ENCODE measurements at regions not wholly inside any gene's neighbourhood (a gene's known extent, or its start where the extent isn't known, plus 50 kb on each side); places are given as distances from the start of the nearest gene placed in this dataset.
A peak's percentile ranks its signal among the peaks of the same experiment; 100 is the strongest.

DNA sequence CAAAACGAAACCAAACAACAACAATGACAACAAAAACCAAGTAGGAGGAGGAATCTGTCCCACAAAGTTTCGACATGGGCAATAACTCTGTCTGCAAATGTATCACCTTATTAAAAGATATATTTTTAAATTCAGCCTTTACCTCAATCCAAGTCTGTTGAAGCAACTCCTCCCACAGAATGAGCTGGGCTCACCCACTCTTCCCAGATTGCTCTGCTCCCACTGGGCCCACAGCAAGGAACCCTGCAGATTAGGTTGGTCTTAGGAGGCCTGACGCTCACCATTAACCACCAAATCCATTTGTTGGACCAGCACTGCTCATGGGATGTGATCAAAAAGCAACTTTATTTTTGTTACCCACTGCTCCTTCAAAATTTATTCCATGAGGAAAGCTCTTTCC is 114.7 kb upstream of the CDC42BPA start:
- Histone ChIP-seq H3K4me2 (ENCODE audit: insufficient read depth, low read length) (no peak overlapping the region), H2AFZ (ENCODE audit: low read depth, low read length) (peak overlapping the region; percentile 92), H3K27me3 (ENCODE audit: control insufficient read depth in 2 of 2, insufficient read depth in 2 of 2, low read length in 2 of 2) (no peaks in the 10 kb centered on the region), H3K9ac (ENCODE audit: insufficient read depth in 1 of 2, low read depth in 2 of 2, low read length in 2 of 2) (no peak overlapping the region; a peak in 1 of 4 replicates), H3K4me3 (no peak overlapping the region), H4K20me1 (replicated peaks; ENCODE audit: control insufficient read depth, insufficient read depth, low read length) (no peaks in the 10 kb centered on the region), H3K36me3 (ENCODE audit: control insufficient read depth, insufficient read depth, low read length) (no peaks in the 10 kb centered on the region), H3K9me1 (ENCODE audit: control insufficient read depth, insufficient read depth, low read length) (no peaks in the 10 kb centered on the region), H3K4me1 (replicated peaks in 1 of 2; ENCODE audit: control insufficient read depth in 2 of 2, insufficient read depth in 2 of 2, low read length in 2 of 2) (peaks cover 23 to 43% of the 10 kb centered on the region in 2 experiments), H3K9me3 (replicated peaks; ENCODE audit: control insufficient read depth, insufficient read depth, low read depth, low read length) (no peaks in the 10 kb centered on the region), H3K27ac (ENCODE audit: extremely low read depth, low read depth, low read length) (no peak overlapping the region), H3K79me2 (ENCODE audit: control insufficient read depth, insufficient read depth, low read length) (no peaks in the 10 kb centered on the region; the same call in 2 of the 3 replicates)
- no TSS peak for BruUV-seq (replicated peaks)
- ATAC-seq (no peak), DNase-seq (ENCODE audit: extremely low read depth in 1 of 4, low spot score in 3 of 4) (no peak), FAIRE-seq (no peak)
- in situ Hi-C loops (cut with MboI): loop anchor here (10.0 kb wide), 3 partner anchors 198 to 798 kb away; no protein-coding TSS in a partner anchor
- ChIA-PET POLR2A (interaction anchor here (0.6 kb wide), 1 partner anchor 785 kb away, joined by 3 read pairs; no protein-coding TSS in a partner anchor), CTCF (ENCODE audit: low intra/inter-chr PET ratio) (interaction anchor here (1.0 kb wide), 1 partner anchor 198 kb away, joined by 4 read pairs; no protein-coding TSS in a partner anchor)
- intact Hi-C loops (cut with micrococcal nuclease): loop anchor here (1.0 kb wide), 1 partner anchor 76 kb away; no protein-coding TSS in a partner anchor
- 74% methylated on average over 3 of the region's 3 CpGs for WGBS (ENCODE audit: insufficient coverage, low coverage, missing lambda C conversion rate)
- no peak for TF ChIP-seq HMGN3 (IDR thresholded peaks at IDR 0.05; ENCODE audit: borderline replicate concordance, extremely low read depth, insufficient read length, low read depth, low read length)
- no peak for TF ChIP-seq ZFPM2 (CRISPR knock-in tag; IDR thresholded peaks at IDR 0.05)
- no peak for TF ChIP-seq FOXK2 (conservative IDR thresholded peaks at IDR 0.05 in 1 of 2, IDR thresholded peaks at IDR 0.05 in 1 of 2; ENCODE audit: low read depth in 2 of 2)
- TF ChIP-seq, protein P1, sequence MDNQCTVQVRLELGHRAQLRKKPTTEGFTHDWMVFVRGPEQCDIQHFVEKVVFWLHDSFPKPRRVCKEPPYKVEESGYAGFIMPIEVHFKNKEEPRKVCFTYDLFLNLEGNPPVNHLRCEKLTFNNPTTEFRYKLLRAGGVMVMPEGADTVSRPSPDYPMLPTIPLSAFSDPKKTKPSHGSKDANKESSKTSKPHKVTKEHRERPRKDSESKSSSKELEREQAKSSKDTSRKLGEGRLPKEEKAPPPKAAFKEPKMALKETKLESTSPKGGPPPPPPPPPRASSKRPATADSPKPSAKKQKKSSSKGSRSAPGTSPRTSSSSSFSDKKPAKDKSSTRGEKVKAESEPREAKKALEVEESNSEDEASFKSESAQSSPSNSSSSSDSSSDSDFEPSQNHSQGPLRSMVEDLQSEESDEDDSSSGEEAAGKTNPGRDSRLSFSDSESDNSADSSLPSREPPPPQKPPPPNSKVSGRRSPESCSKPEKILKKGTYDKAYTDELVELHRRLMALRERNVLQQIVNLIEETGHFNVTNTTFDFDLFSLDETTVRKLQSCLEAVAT (IDR thresholded peaks at IDR 0.05): no peak
- TF ChIP-seq, protein P2, sequence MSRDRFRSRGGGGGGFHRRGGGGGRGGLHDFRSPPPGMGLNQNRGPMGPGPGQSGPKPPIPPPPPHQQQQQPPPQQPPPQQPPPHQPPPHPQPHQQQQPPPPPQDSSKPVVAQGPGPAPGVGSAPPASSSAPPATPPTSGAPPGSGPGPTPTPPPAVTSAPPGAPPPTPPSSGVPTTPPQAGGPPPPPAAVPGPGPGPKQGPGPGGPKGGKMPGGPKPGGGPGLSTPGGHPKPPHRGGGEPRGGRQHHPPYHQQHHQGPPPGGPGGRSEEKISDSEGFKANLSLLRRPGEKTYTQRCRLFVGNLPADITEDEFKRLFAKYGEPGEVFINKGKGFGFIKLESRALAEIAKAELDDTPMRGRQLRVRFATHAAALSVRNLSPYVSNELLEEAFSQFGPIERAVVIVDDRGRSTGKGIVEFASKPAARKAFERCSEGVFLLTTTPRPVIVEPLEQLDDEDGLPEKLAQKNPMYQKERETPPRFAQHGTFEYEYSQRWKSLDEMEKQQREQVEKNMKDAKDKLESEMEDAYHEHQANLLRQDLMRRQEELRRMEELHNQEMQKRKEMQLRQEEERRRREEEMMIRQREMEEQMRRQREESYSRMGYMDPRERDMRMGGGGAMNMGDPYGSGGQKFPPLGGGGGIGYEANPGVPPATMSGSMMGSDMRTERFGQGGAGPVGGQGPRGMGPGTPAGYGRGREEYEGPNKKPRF (IDR thresholded peaks at IDR 0.05; ENCODE audit: low read depth, low read length): no peak
- no peak for TF ChIP-seq PURB (CRISPR knock-in tag; IDR thresholded peaks at IDR 0.05; ENCODE audit: low read depth)
- TF ChIP-seq TCFL5 (CRISPR knock-in tag; conservative IDR thresholded peaks at IDR 0.05): no peak
- TF ChIP-seq JUNB (CRISPR knock-in tag; conservative IDR thresholded peaks at IDR 0.05): no peak
- no peak for TF ChIP-seq HDAC2 (IDR thresholded peaks at IDR 0.05)
- TF ChIP-seq ZKSCAN8 (CRISPR knock-in tag; IDR thresholded peaks at IDR 0.05): no peak
- TF ChIP-seq SMAD2 (IDR thresholded peaks at IDR 0.05; ENCODE audit: low read depth, low read length): no peak
- no peak for TF ChIP-seq TBP (optimal IDR thresholded peaks at IDR 0.05; ENCODE audit: low read depth, low read length)
- TF ChIP-seq, protein P3, sequence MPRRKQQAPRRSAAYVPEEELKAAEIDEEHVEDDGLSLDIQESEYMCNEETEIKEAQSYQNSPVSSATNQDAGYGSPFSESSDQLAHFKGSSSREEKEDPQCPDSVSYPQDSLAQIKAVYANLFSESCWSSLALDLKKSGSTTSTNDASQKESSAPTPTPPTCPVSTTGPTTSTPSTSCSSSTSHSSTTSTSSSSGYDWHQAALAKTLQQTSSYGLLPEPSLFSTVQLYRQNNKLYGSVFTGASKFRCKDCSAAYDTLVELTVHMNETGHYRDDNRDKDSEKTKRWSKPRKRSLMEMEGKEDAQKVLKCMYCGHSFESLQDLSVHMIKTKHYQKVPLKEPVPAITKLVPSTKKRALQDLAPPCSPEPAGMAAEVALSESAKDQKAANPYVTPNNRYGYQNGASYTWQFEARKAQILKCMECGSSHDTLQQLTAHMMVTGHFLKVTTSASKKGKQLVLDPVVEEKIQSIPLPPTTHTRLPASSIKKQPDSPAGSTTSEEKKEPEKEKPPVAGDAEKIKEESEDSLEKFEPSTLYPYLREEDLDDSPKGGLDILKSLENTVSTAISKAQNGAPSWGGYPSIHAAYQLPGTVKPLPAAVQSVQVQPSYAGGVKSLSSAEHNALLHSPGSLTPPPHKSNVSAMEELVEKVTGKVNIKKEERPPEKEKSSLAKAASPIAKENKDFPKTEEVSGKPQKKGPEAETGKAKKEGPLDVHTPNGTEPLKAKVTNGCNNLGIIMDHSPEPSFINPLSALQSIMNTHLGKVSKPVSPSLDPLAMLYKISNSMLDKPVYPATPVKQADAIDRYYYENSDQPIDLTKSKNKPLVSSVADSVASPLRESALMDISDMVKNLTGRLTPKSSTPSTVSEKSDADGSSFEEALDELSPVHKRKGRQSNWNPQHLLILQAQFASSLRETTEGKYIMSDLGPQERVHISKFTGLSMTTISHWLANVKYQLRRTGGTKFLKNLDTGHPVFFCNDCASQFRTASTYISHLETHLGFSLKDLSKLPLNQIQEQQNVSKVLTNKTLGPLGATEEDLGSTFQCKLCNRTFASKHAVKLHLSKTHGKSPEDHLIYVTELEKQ (CRISPR knock-in tag; IDR thresholded peaks at IDR 0.05): no peak
- no peak for TF ChIP-seq PHF8 (IDR thresholded peaks at IDR 0.05; ENCODE audit: borderline replicate concordance, low read length)
- TF ChIP-seq NR2F6 (CRISPR knock-in tag; IDR thresholded peaks at IDR 0.05): no peak
- no peak for TF ChIP-seq SAFB (IDR thresholded peaks at IDR 0.05; ENCODE audit: borderline replicate concordance, low read depth, low read length)
- no peak for TF ChIP-seq HIVEP1 (CRISPR knock-in tag; IDR thresholded peaks at IDR 0.05)
